Osteocyte (in vitro differentiated cells): ENCODE measurements at regions not wholly inside any gene's neighbourhood (a gene's known extent, or its start where the extent isn't known, plus 50 kb on each side); places are given as distances from the start of the nearest gene placed in this dataset.

Source experiments
- DNase-seq: peaks from one replicate; pipeline ENCODE4 v3.0.0; 2021; ENCODE audit warnings: mixed read lengths; ENCODE audit not compliant: unreplicated experiment; ENCODE audit errors: extremely low spot score
- H3K27ac Mint-ChIP-seq: one replicate; pipeline ENCODE4 v1.8.0; 2021; ENCODE audit warnings: mild to moderate bottlenecking, mixed read lengths; ENCODE audit not compliant: unreplicated experiment
- H3K27me3 Mint-ChIP-seq: one replicate; pipeline ENCODE4 v1.8.0; 2021; ENCODE audit warnings: mixed read lengths; ENCODE audit not compliant: unreplicated experiment
- H3K36me3 Mint-ChIP-seq: one replicate; pipeline ENCODE4 v1.8.0; 2021; ENCODE audit warnings: mixed read lengths; ENCODE audit not compliant: unreplicated experiment
- H3K4me1 Mint-ChIP-seq: one replicate; pipeline ENCODE4 v1.8.0; 2021; ENCODE audit warnings: mixed read lengths; ENCODE audit not compliant: unreplicated experiment
- H3K4me3 Mint-ChIP-seq: one replicate; pipeline ENCODE4 v1.8.0; 2021; ENCODE audit warnings: mild to moderate bottlenecking, moderate library complexity, mixed read lengths; ENCODE audit not compliant: unreplicated experiment
- H3K9me3 Mint-ChIP-seq: one replicate; pipeline ENCODE4 v1.8.0; 2021; ENCODE audit warnings: mixed read lengths; ENCODE audit not compliant: unreplicated experiment
- TF ChIP-seq, protein P1 (sequence below): fragments of 200-600 bp; sonication (generic); IDR thresholded peaks from 2 replicates; pipeline ENCODE4 v1.5.0; 2021; ENCODE audit warnings: antibody characterized with exemption, mild to moderate bottlenecking, moderate library complexity

GRCh38 chr5:124148574-124148973 is 597.9 kb downstream of the ZNF608 start:
- DNase-seq: no peak
- Mint-ChIP-seq H3K4me3 (no peak overlapping the region), H3K36me3 (no peaks in the 10 kb centered on the region), H3K27ac (no peak overlapping the region), H3K27me3 (peaks cover 10% of the 10 kb centered on the region), H3K4me1 (no peaks in the 10 kb centered on the region), H3K9me3 (peaks cover 19% of the 10 kb centered on the region)
- TF ChIP-seq, protein P1, sequence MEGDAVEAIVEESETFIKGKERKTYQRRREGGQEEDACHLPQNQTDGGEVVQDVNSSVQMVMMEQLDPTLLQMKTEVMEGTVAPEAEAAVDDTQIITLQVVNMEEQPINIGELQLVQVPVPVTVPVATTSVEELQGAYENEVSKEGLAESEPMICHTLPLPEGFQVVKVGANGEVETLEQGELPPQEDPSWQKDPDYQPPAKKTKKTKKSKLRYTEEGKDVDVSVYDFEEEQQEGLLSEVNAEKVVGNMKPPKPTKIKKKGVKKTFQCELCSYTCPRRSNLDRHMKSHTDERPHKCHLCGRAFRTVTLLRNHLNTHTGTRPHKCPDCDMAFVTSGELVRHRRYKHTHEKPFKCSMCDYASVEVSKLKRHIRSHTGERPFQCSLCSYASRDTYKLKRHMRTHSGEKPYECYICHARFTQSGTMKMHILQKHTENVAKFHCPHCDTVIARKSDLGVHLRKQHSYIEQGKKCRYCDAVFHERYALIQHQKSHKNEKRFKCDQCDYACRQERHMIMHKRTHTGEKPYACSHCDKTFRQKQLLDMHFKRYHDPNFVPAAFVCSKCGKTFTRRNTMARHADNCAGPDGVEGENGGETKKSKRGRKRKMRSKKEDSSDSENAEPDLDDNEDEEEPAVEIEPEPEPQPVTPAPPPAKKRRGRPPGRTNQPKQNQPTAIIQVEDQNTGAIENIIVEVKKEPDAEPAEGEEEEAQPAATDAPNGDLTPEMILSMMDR: no peak

DNA sequence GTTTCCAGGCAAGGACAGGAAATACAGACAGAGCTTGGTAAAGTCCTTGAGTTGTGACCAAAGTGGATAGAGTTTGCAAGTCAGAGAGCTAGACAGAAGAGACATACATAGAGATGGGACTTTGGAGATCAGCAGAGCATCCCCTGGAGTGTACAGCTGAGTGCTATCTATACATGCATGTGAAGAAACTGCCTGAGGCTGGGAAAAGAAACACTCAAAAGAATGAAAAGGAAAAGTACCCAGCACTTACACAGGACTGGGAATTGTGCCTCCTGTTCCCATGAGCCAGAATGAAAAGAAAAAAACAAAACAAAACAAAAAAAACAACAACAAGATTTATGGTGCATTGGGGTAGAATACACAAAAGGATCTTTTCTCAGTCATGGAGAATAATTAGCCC is 606.4 kb downstream of the ZNF608 start:
- Mint-ChIP-seq H3K4me1 (peaks cover 1% of the 10 kb centered on the region), H3K27me3 (peaks cover 7% of the 10 kb centered on the region), H3K9me3 (peaks cover 7% of the 10 kb centered on the region), H3K4me3 (no peak overlapping the region), H3K27ac (no peak overlapping the region), H3K36me3 (peaks cover 3% of the 10 kb centered on the region)
- DNase-seq: no peak
- TF ChIP-seq, protein P1: no peak

- no peak overlapping the region for H3K27ac Mint-ChIP-seq
- H3K4me1 Mint-ChIP-seq: peaks cover 1% of the 10 kb centered on the region
- peaks cover 3% of the 10 kb centered on the region for H3K36me3 Mint-ChIP-seq
- no peak for DNase-seq
- H3K9me3 Mint-ChIP-seq: peaks cover 7% of the 10 kb centered on the region
- TF ChIP-seq, protein P1: no peak
- H3K27me3 Mint-ChIP-seq: peaks cover 7% of the 10 kb centered on the region
- H3K4me3 Mint-ChIP-seq: no peak overlapping the region
Observed at GRCh38 chr5:124139477-124139876, 607.0 kb downstream of the ZNF608 start.

- Mint-ChIP-seq H3K27me3 (no peaks in the 10 kb centered on the region), H3K9me3 (no peaks in the 10 kb centered on the region), H3K27ac (no peak overlapping the region), H3K4me1 (peaks cover 1% of the 10 kb centered on the region), H3K4me3 (no peak overlapping the region), H3K36me3 (peaks cover 2% of the 10 kb centered on the region)
- TF ChIP-seq, protein P1: no peak
- DNase-seq: no peak
Observed at GRCh38 chr5:124136609-124137008, 609.8 kb downstream of the ZNF608 start.

- TF ChIP-seq, protein P1: no peak
- H3K9me3 Mint-ChIP-seq: no peaks in the 10 kb centered on the region
- H3K27ac Mint-ChIP-seq: no peak overlapping the region
- no peak overlapping the region for H3K4me3 Mint-ChIP-seq
- no peak for DNase-seq
- no peaks in the 10 kb centered on the region for H3K27me3 Mint-ChIP-seq
- H3K36me3 Mint-ChIP-seq: no peaks in the 10 kb centered on the region
- peaks cover under 1% of the 10 kb centered on the region for H3K4me1 Mint-ChIP-seq
Observed at GRCh38 chr5:124134941-124135340, 611.5 kb downstream of the ZNF608 start.
